HG02870 (cell line): ENCODE measurements at regions not wholly inside any gene's neighbourhood (a gene's known extent, or its start where the extent isn't known, plus 50 kb on each side); places are given as distances from the start of the nearest gene placed in this dataset.

Experiments
- ATAC-seq: cut with Tn5 transposase; IDR thresholded peaks from one replicate; pipeline ENCODE4 v1.9.1; 2021; ENCODE audit warnings: mild to moderate bottlenecking, moderate library complexity; ENCODE audit not compliant: unreplicated experiment

DNA sequence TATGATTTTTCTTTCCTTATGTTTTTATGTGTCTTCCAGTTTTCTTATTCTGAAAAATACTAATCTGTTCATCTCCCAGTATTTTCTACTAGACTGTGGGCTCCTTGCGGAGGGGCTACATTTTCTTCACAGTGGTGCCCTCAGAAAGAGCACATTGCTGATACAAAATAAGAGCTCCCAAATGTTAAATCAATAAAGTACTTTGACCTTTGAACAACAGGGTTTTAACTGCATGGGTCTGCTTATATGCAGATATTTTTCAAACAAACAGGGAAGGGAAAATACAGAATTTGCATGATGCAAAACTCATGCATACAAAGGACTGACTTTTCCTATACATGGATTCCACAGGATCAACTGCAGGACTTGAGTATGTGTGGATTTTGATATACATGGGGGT, 79.9 kb upstream of the ACO1 start:
- no peak for ATAC-seq

DNA sequence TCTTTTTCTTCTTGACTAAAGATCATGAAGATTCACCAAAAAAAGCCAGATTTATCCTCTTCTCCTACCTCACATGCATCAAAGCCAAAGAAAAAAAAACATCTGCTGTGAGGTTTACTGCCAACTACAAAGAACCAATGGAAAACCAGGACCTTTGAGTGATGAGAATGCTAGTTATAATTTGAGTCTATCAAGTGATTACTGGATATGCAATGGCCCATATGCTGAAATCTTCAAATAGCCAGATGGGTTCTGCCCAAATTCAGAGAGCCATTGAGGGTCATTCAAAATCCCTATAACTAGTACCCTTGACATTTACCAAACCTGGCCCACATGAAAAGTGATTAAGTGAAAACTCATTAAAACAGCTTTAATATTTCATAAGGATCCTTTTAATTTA, 78.4 kb upstream of the ACO1 start:
- no peak for ATAC-seq

DNA sequence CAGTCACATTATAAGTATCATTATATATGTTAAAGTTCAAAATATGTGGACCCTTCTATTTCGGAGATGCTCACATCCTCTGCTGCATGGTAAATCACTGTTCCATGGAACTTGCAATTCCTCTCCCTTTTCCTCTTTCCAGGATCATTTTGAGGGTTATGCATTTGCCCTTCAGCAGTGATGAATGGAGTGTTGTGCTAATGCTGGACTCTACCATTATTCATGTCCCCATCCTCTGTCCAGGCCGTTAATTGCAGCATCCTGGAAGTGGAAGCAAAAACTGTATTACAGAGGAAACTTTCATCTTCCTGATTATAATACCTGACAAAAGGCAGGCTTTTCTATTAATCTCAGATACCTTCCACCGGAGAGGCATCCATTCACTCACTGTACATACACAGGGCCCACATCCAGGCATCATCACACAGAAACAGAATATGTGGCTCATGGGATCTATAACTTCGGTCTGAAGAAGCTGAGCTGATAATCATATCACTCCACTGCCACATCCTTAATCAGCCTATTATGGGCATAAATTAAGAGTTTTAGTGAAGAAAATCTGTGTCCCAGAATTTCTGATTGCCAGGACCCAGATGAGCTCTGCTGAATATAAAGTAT, 65.0 kb upstream of the ACO1 start:
- no peak for ATAC-seq

DNA sequence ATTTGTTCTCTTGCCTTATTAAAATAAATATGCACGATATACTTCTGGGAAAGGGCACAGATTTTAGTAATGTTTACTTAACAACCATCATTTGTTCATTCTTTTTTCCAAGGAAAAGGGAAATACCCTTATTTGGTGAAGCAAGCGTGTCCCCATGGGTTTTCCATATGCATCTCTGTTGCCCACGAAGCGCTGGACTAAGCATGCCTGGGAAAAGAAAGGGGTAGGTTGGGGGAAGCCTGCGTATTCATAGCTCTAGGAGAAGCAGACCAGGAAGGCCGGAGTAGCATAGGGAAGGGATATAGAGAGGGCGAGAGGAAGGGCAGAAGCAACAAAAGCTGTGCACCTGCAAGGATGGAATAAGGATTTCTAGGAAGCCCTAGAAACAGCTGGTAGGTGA, 61.8 kb upstream of the ACO1 start:
- no peak for ATAC-seq

DNA sequence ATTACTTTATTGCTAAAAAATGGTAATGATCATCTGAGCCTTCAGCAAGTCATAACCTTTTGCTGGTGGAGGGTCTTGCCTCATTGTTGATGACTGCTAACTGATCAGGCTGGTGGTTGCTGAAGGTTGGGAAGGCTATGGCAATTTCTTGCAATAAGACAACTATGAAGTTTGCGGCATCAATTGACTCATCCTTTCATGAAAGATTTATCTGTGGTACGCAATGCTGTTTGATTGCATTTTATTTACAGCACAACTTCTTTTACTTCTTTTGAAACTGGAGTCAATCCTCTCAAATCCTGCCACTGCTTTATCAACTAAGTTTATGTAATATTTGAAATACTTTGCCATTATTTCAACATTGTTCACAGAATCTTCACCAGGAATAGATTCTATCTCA, 58.3 kb upstream of the ACO1 start:
- no peak for ATAC-seq

DNA sequence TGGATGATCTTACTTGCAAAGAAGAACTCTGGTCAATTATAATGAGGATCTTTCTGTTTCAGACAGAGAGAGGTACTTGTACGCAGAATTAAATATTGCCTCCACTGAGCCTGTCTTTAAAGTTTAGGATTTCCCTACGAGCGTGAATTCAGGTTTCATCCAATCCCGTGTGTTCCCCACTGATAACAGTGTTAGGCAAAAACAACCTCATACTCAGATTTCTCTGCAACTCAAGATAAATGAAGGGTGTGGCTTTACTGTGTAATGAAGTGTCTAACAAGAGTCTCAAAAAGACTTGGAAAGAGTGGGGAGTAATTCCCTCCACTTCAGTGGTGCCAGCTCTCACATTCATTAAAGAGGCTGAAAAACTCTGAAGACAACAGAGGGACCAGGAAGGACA, 53.2 kb upstream of the ACO1 start:
- no peak for ATAC-seq

DNA sequence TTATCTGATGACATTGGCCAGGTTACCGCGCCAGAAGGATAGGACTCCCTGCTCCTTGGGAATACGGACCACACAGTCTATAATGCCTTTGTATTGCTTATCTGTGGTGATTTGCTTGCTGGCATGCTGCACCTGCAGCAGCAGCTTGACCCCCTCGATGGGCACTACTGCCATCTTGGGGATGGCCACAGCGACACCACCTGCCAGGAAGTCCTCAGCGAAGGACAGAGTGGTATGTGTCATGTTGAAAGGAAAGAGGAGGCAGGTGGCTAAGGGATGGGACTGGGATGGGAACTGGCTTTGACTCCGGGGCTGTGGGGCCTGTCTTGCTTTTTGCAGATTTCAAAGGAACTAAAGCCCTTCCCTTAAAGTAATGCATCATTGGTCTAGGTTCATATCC, 50.3 kb upstream of the ACO1 start:
- ATAC-seq, result no peak
